ENCODE measurements at regions not wholly inside any gene's neighbourhood (a gene's known extent, or its start where the extent isn't known, plus 50 kb on each side); places are given as distances from the start of the nearest gene placed in this dataset.

- Mint-ChIP-seq H3K27ac (no peak overlapping the region), H3K27me3 (peaks cover 8% of the 10 kb centered on the region), H3K9me3 (ENCODE audit: insufficient read depth) (peaks cover 3% of the 10 kb centered on the region), H3K4me3 (no peak overlapping the region), H3K4me1 (no peaks in the 10 kb centered on the region)
- Histone ChIP-seq H3K27me3 (replicated peaks in 1 of 4; ENCODE audit: control extremely low read depth in 1 of 4, control insufficient read depth in 3 of 4, insufficient read depth in 4 of 4, low read length in 3 of 4) (no peaks in the 10 kb centered on the region), H3K4me3 (ENCODE audit: control extremely low read depth in 1 of 5, extremely low read depth in 1 of 5, insufficient read depth in 1 of 5, low read depth in 2 of 5, low read length in 4 of 5) (no peak overlapping the region), H3K4me1 (ENCODE audit: control insufficient read depth in 2 of 2, insufficient read depth in 2 of 2, low read length in 2 of 2) (no peaks in the 10 kb centered on the region), H3K4me2 (replicated peaks; ENCODE audit: low read depth, low read length, poor library complexity, severe bottlenecking) (no peak overlapping the region), H3K9me3 (ENCODE audit: control extremely low read depth in 1 of 3, control insufficient read depth in 2 of 3, insufficient read depth in 1 of 3, low read length in 2 of 3) (no peaks in the 10 kb centered on the region), H2AFZ (ENCODE audit: insufficient read depth, low read depth, low read length, poor library complexity, severe bottlenecking) (no peak overlapping the region), H3K9ac (ENCODE audit: low read length) (no peak overlapping the region), H3K79me2 (ENCODE audit: control insufficient read depth, insufficient read depth, low read length) (no peaks in the 10 kb centered on the region), H4K20me1 (ENCODE audit: control insufficient read depth, insufficient read depth, low read length, poor library complexity, severe bottlenecking) (no peaks in the 10 kb centered on the region), H3K27ac (ENCODE audit: low read length in 2 of 2) (no peak overlapping the region), H3K36me3 (replicated peaks in 1 of 2; ENCODE audit: control extremely low read depth in 1 of 2, control insufficient read depth in 1 of 2, extremely low read depth in 1 of 2, insufficient read depth in 2 of 2, low read length in 1 of 2) (no peaks in the 10 kb centered on the region)
- DNase-seq (no peak), ATAC-seq (ENCODE audit: low read depth) (no peak)
- 100% methylated on average over 1 of the region's 1 CpG for WGBS (ENCODE audit: insufficient coverage)
- intact Hi-C loops (cut with micrococcal nuclease) = no loop called here
- TF ChIP-seq CTCF (IDR thresholded peaks at IDR 0.05) (no peak), EZH2 (IDR thresholded peaks at IDR 0.05; ENCODE audit: borderline replicate concordance, insufficient read depth, low read depth, low read length, poor library complexity, severe bottlenecking) (no peak)
- CTCF ChIA-PET = no interaction called here
- POLR2A ChIA-PET = no interaction called here
Measured at GRCh38 chr17:33398386-33398785, 105.3 kb upstream of the ASIC2 start.

GRCh38 chr17:33401249-33401648, 108.2 kb upstream of the ASIC2 start:
- Histone ChIP-seq H2AFZ (ENCODE audit: insufficient read depth, low read depth, low read length, poor library complexity, severe bottlenecking) (no peak overlapping the region), H3K79me2 (ENCODE audit: control insufficient read depth, insufficient read depth, low read length) (no peaks in the 10 kb centered on the region), H3K27ac (ENCODE audit: low read length in 2 of 2) (no peak overlapping the region), H3K4me2 (replicated peaks; ENCODE audit: low read depth, low read length, poor library complexity, severe bottlenecking) (no peak overlapping the region), H3K36me3 (replicated peaks in 1 of 2; ENCODE audit: control extremely low read depth in 1 of 2, control insufficient read depth in 1 of 2, extremely low read depth in 1 of 2, insufficient read depth in 2 of 2, low read length in 1 of 2) (no peaks in the 10 kb centered on the region), H3K9ac (ENCODE audit: low read length) (no peak overlapping the region), H3K4me1 (ENCODE audit: control insufficient read depth in 2 of 2, insufficient read depth in 2 of 2, low read length in 2 of 2) (no peaks in the 10 kb centered on the region), H4K20me1 (ENCODE audit: control insufficient read depth, insufficient read depth, low read length, poor library complexity, severe bottlenecking) (no peaks in the 10 kb centered on the region), H3K27me3 (replicated peaks in 1 of 4; ENCODE audit: control extremely low read depth in 1 of 4, control insufficient read depth in 3 of 4, insufficient read depth in 4 of 4, low read length in 3 of 4) (no peaks in the 10 kb centered on the region), H3K4me3 (ENCODE audit: control extremely low read depth in 1 of 5, extremely low read depth in 1 of 5, insufficient read depth in 1 of 5, low read depth in 2 of 5, low read length in 4 of 5) (no peak overlapping the region), H3K9me3 (ENCODE audit: control extremely low read depth in 1 of 3, control insufficient read depth in 2 of 3, insufficient read depth in 1 of 3, low read length in 2 of 3) (no peaks in the 10 kb centered on the region)
- H3K4me3 Mint-ChIP-seq = no peak overlapping the region
- TF ChIP-seq CTCF (IDR thresholded peaks at IDR 0.05) = no peak
- TF ChIP-seq EZH2 (IDR thresholded peaks at IDR 0.05; ENCODE audit: borderline replicate concordance, insufficient read depth, low read depth, low read length, poor library complexity, severe bottlenecking) = no peak
- no peaks in the 10 kb centered on the region for H3K4me1 Mint-ChIP-seq
- POLR2A ChIA-PET = no interaction called here
- DNase-seq = no peak
- H3K27me3 Mint-ChIP-seq = peaks cover 8% of the 10 kb centered on the region
- intact Hi-C loops (cut with micrococcal nuclease) = no loop called here
- peaks cover 3% of the 10 kb centered on the region for H3K9me3 Mint-ChIP-seq (ENCODE audit: insufficient read depth)
- no peak overlapping the region for H3K27ac Mint-ChIP-seq
- WGBS (ENCODE audit: insufficient coverage) = 71% methylated on average over 1 of the region's 2 CpGs
- CTCF ChIA-PET = interaction anchor here (0.7 kb wide), 1 partner anchor 56 kb away, joined by 3 read pairs; no protein-coding TSS in a partner anchor
- no peak for ATAC-seq (ENCODE audit: low read depth)
